Spleen (tissue), 11 donors: ENCODE measurements at regions not wholly inside any gene's neighbourhood (a gene's known extent, or its start where the extent isn't known, plus 50 kb on each side); places are given as distances from the start of the nearest gene placed in this dataset.

ENCODE experiments used
- DNase-seq: peaks from one replicate; pipeline ENCODE4 v3.0.0-alpha.2; 2020
- H3K27ac ChIP-seq, 8 donors: fragments of 200-600 bp; sonication (generic) in 7 of 8; 1 replicate in 4 of 8; 2 replicates in 4 of 8; pipeline versions ENCODE4 v1.5.0 to v1.8.0; 2016 to 2021; ENCODE audit warnings: inconsistent platforms in 4 of 8, mild to moderate bottlenecking in 4 of 8, moderate library complexity in 1 of 8
- H3K27me3 ChIP-seq, 7 donors: fragments of 200-600 bp; sonication (generic) in 6 of 7; replicated peaks in 1 of 7; 1 replicate in 4 of 7; 2 replicates in 3 of 7; pipeline versions ENCODE4 v1.5.0 to v1.8.0; 2016 to 2021; ENCODE audit warnings: inconsistent platforms in 3 of 7, mild to moderate bottlenecking in 1 of 7
- H3K36me3 ChIP-seq, 6 donors: fragments of 200-600 bp; sonication (generic) in 5 of 6; 1 replicate in 4 of 6; 2 replicates in 2 of 6; pipeline versions ENCODE4 v1.5.0 to v1.8.0; 2016 to 2021; ENCODE audit warnings: inconsistent platforms in 2 of 6
- H3K4me1 ChIP-seq, 6 donors: fragments of 200-600 bp; sonication (generic) in 5 of 6; 1 replicate in 3 of 6; 2 replicates in 3 of 6; pipeline versions ENCODE4 v1.5.0 to v1.8.0; 2016 to 2021; ENCODE audit warnings: inconsistent platforms in 3 of 6
- H3K4me3 ChIP-seq, 8 donors: fragments of 200-600 bp; sonication (generic) in 7 of 8; 1 replicate in 4 of 8; 2 replicates in 4 of 8; pipeline versions ENCODE4 v1.5.0 to v1.8.0; 2016 to 2021; ENCODE audit warnings: inconsistent platforms in 4 of 8, mild to moderate bottlenecking in 4 of 8, moderate library complexity in 2 of 8
- H3K9me3 ChIP-seq, 8 donors: fragments of 200-600 bp; sonication (generic) in 7 of 8; 1 replicate in 4 of 8; 2 replicates in 4 of 8; pipeline versions ENCODE4 v1.5.0 to v1.8.0; 2016 to 2021; ENCODE audit warnings: inconsistent platforms in 4 of 8
- CTCF ChIP-seq, 11 experiments: fragments of 200-600 bp in 7 of 11; fragments of 450-650 bp in 4 of 11; sonication (generic) in 4 of 11; IDR thresholded peaks in 8 of 11; conservative IDR thresholded peaks in 3 of 11; 1 replicate in 7 of 11; 2 replicates in 4 of 11; pipeline versions ENCODE4 v1.4.0 to v1.8.0; 2016 to 2021; ENCODE audit warnings: antibody characterized with exemption in 11 of 11, inconsistent platforms in 4 of 11, mild to moderate bottlenecking in 1 of 11
- POLR2A ChIP-seq, 3 donors: fragments of 450-650 bp; IDR thresholded peaks; one replicate each; pipeline ENCODE4 v1.5.1; 2017; ENCODE audit warnings: antibody characterized with exemption in 3 of 3, mild to moderate bottlenecking in 1 of 3
- POLR2AphosphoS5 ChIP-seq, 3 donors: sonication (generic); formaldehyde crosslinking; IDR thresholded peaks; one replicate each; pipeline ENCODE4 v1.5.1; 2017; ENCODE audit warnings: antibody characterized with exemption in 3 of 3
- WGBS, 5 donors: extraction: QIAGEN DNeasy Blood & Tissue Kit in 3 of 5; methylation state at CpG; one replicate each; pipeline versions ENCODE4 v1.1.5 to v1.1.7; 2013 to 2018; 5-methylcytosine and 5-hydroxymethylcytosine counted together
- intact Hi-C: fragments of 100-400 bp; cut with DNase I; formaldehyde crosslinking; loops from one replicate; pipeline ENCODE4 v1.15.0; 2023; ENCODE audit warnings: low total_unique reads
- donor health status: healthy with polysubstance abuse.
- donor health status: DM: no; HTN: no; CAD: no; lungs with moderate emphysema.
- donor health status: DM: no; HTN: no; CAD: no.
- donor health status: Bipolar disorder and iron deficiency.
- donor health status: healthy.
- donor health status: DM: no; HTN: no; CAD: no.
- donor health status: DM: yes; HTN: yes; CAD: no.

- Histone ChIP-seq H3K9me3 (peaks cover 0 to 31% (median 19%) of the 10 kb centered on the region in 8 donors), H3K27me3 (no peaks in the 10 kb centered on the region), H3K4me3 (no peak overlapping the region), H3K36me3 (no peaks in the 10 kb centered on the region), H3K4me1 (no peaks in the 10 kb centered on the region), H3K27ac (no peak overlapping the region)
- WGBS, 5 donors, result 88 to 94% (median 93%) methylated on average over 10 of the region's 10 CpGs
- intact Hi-C loops, result no loop called here
- no peak for DNase-seq
- no peak for TF ChIP-seq CTCF (IDR thresholded peaks at IDR 0.05 in 8 of 11, conservative IDR thresholded peaks at IDR 0.05 in 3 of 11)
- no peak for TF ChIP-seq POLR2A (IDR thresholded peaks at IDR 0.05)
- TF ChIP-seq POLR2AphosphoS5 (IDR thresholded peaks at IDR 0.05), result no peak
Measured at GRCh38 chr15:37586011-37586583, 348.3 kb upstream of the TMCO5A start.

- H3K9me3 ChIP-seq, result peaks cover 0 to 25% (median 12%) of the 10 kb centered on the region in 8 donors
- WGBS, 5 donors, result 54 to 74% (median 62%) methylated on average over 7 of the region's 7 CpGs
- H3K4me1 ChIP-seq, result no peaks in the 10 kb centered on the region
- H3K36me3 ChIP-seq, result no peaks in the 10 kb centered on the region
- H3K4me3 ChIP-seq, result no peak overlapping the region
- H3K27me3 ChIP-seq, result no peaks in the 10 kb centered on the region
- no peak overlapping the region for H3K27ac ChIP-seq
- no peak for DNase-seq
- no peak for TF ChIP-seq POLR2AphosphoS5 (IDR thresholded peaks at IDR 0.05)
- no peak for TF ChIP-seq CTCF (IDR thresholded peaks at IDR 0.05 in 8 of 11, conservative IDR thresholded peaks at IDR 0.05 in 3 of 11)
- TF ChIP-seq POLR2A (IDR thresholded peaks at IDR 0.05), result no peak
- intact Hi-C loops, result no loop called here
Measured at GRCh38 chr15:37586976-37587375, 347.5 kb upstream of the TMCO5A start.

- no peak for DNase-seq
- Histone ChIP-seq H3K27me3 (no peaks in the 10 kb centered on the region), H3K27ac (no peak overlapping the region), H3K4me3 (no peak overlapping the region), H3K4me1 (no peaks in the 10 kb centered on the region), H3K9me3 (no peaks in the 10 kb centered on the region), H3K36me3 (no peaks in the 10 kb centered on the region)
- TF ChIP-seq CTCF (IDR thresholded peaks at IDR 0.05 in 8 of 11, conservative IDR thresholded peaks at IDR 0.05 in 3 of 11), result no peak
- no peak for TF ChIP-seq POLR2A (IDR thresholded peaks at IDR 0.05)
- no peak for TF ChIP-seq POLR2AphosphoS5 (IDR thresholded peaks at IDR 0.05)
- WGBS, 5 donors, result 59 to 84% (median 73%) methylated on average over 2 of the region's 2 CpGs
- intact Hi-C loops, result no loop called here
Measured at GRCh38 chr15:37594417-37594816, 340.0 kb upstream of the TMCO5A start.

- Histone ChIP-seq H3K4me3 (no peak overlapping the region), H3K9me3 (no peaks in the 10 kb centered on the region), H3K4me1 (no peaks in the 10 kb centered on the region), H3K36me3 (no peaks in the 10 kb centered on the region), H3K27me3 (no peaks in the 10 kb centered on the region), H3K27ac (no peak overlapping the region)
- intact Hi-C loops, result no loop called here
- no peak for DNase-seq
- 61 to 84% (median 72%) methylated on average over 4 of the region's 4 CpGs for WGBS, 5 donors
- no peak for TF ChIP-seq POLR2AphosphoS5 (IDR thresholded peaks at IDR 0.05)
- no peak for TF ChIP-seq CTCF (IDR thresholded peaks at IDR 0.05 in 8 of 11, conservative IDR thresholded peaks at IDR 0.05 in 3 of 11)
- no peak for TF ChIP-seq POLR2A (IDR thresholded peaks at IDR 0.05)
Measured at GRCh38 chr15:37595426-37595970, 338.9 kb upstream of the TMCO5A start.
